Psoas muscle (tissue), 7 donors: ENCODE measurements at regions not wholly inside any gene's neighbourhood (a gene's known extent, or its start where the extent isn't known, plus 50 kb on each side); places are given as distances from the start of the nearest gene placed in this dataset.
"Not testable (repeated sequence)": the region's sequence is repeated elsewhere in the genome, so short reads cannot be mapped to it uniquely, and the experiment has no call there.

Experiments used
- ATAC-seq, 4 donors: fragments of 200-7000 bp; cut with Tn5 transposase; one replicate each; pipeline ENCODE4 v1.9.1; 2020; ENCODE audit warnings: moderate library complexity in 3 of 4, mild to moderate bottlenecking in 2 of 4
- DNase-seq, 2 donors: peaks; one replicate each; pipeline ENCODE4 v3.0.0-alpha.2; 2020
- H3K27ac ChIP-seq: fragments of 200-600 bp; one replicate; pipeline ENCODE4 v1.8.0; 2022
- H3K27me3 ChIP-seq, 3 donors: fragments of 200-600 bp in 1 of 3; one replicate each; pipeline versions ENCODE4 v1.6.1 to v1.8.0; 2013 to 2022; ENCODE audit warnings: low read length in 2 of 3, mild to moderate bottlenecking in 2 of 3, moderate library complexity in 1 of 3; ENCODE audit not compliant: insufficient read depth in 3 of 3
- H3K36me3 ChIP-seq, 2 donors: fragments of 200-600 bp in 1 of 2; one replicate each; pipeline versions ENCODE4 v1.6.1 to v1.8.0; 2013 to 2022; ENCODE audit warnings: low read depth in 1 of 2, mild to moderate bottlenecking in 1 of 2, moderate library complexity in 1 of 2; ENCODE audit not compliant: insufficient read depth in 1 of 2
- H3K4me1 ChIP-seq: fragments of 200-600 bp; one replicate; pipeline ENCODE4 v1.8.0; 2022
- H3K4me3 ChIP-seq: fragments of 200-600 bp; one replicate; pipeline ENCODE4 v1.8.0; 2022; ENCODE audit warnings: mild to moderate bottlenecking
- H3K9me3 ChIP-seq: fragments of 200-600 bp; one replicate; pipeline ENCODE4 v1.8.0; 2022
- WGBS, 3 donors: extraction: QIAGEN DNeasy Blood & Tissue Kit; methylation state at CpG; one replicate each; pipeline versions ENCODE4 v1.1.6 to v1.1.7; 2013; 5-methylcytosine and 5-hydroxymethylcytosine counted together
- intact Hi-C, 2 donors: fragments of 100-400 bp; cut with DNase I; formaldehyde crosslinking; loops; one replicate each; pipeline versions ENCODE4 v1.11.0 to v1.14.2; 2022
- TF ChIP-seq, protein P1 (sequence below): fragments of 200-600 bp; IDR thresholded peaks from one replicate; pipeline ENCODE4 v1.8.0; 2022; ENCODE audit warnings: antibody characterized with exemption
- donor health status: healthy with polysubstance abuse.
- donor health status: DM: no; HTN: no; CAD: no; lungs with moderate emphysema.
- donor health status: Bipolar disorder and iron deficiency.
- donor health status: healthy.
- donor health status: DM: yes; HTN: yes; CAD: no.
- donor health status: DM: no; HTN: no; CAD: no.
- donor health status: DM: yes; HTN: yes; CAD: no.

- Histone ChIP-seq H3K9me3 (no peaks in the 10 kb centered on the region), H3K27ac (no peak overlapping the region), H3K27me3 (peaks cover 0 to 14% (median 8%) of the 10 kb centered on the region in 3 donors), H3K4me1 (no peaks in the 10 kb centered on the region), H3K36me3 (no peaks in the 10 kb centered on the region), H3K4me3 (no peak overlapping the region)
- ATAC-seq (no peak), DNase-seq (no peak)
- TF ChIP-seq, protein P1, sequence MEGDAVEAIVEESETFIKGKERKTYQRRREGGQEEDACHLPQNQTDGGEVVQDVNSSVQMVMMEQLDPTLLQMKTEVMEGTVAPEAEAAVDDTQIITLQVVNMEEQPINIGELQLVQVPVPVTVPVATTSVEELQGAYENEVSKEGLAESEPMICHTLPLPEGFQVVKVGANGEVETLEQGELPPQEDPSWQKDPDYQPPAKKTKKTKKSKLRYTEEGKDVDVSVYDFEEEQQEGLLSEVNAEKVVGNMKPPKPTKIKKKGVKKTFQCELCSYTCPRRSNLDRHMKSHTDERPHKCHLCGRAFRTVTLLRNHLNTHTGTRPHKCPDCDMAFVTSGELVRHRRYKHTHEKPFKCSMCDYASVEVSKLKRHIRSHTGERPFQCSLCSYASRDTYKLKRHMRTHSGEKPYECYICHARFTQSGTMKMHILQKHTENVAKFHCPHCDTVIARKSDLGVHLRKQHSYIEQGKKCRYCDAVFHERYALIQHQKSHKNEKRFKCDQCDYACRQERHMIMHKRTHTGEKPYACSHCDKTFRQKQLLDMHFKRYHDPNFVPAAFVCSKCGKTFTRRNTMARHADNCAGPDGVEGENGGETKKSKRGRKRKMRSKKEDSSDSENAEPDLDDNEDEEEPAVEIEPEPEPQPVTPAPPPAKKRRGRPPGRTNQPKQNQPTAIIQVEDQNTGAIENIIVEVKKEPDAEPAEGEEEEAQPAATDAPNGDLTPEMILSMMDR = no peak
- intact Hi-C loops = no loop called here
- WGBS, 3 donors = 94 to 98% (median 95%) methylated on average over 2 of the region's 2 CpGs
Observed at GRCh38 chr10:121678631-121679174, 80.5 kb upstream of the FGFR2 start.

GRCh38 chr10:121677880-121678279 lies 79.6 kb upstream of the FGFR2 start:
- Histone ChIP-seq H3K27ac (no peak overlapping the region), H3K36me3 (no peaks in the 10 kb centered on the region), H3K4me3 (no peak overlapping the region), H3K4me1 (no peaks in the 10 kb centered on the region), H3K9me3 (no peaks in the 10 kb centered on the region), H3K27me3 (peaks cover 0 to 13% (median 8%) of the 10 kb centered on the region in 3 donors)
- TF ChIP-seq, protein P1 = no peak
- DNase-seq (no peak), ATAC-seq (no peak)
- intact Hi-C loops = no loop called here

DNA sequence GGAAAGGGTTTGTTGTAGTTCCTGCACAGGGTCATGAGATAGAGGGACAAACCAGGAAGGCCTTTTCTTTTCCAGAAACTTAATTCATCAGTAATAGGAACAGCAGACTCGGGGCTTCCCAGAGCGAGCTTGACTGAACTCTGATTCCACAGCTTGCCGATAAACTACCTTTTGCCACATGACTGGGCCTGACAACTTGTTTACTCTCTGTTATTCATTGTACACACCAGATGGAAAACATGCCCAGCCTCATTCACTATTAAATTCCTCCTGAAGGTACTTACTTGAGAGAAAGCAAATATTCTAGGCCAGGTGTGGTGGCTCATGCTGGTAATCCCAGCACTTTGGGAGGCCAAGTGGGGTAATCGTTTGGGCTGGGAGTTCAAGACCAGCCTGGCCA lies 77.1 kb upstream of the FGFR2 start:
- Histone ChIP-seq H3K27ac (no peak overlapping the region), H3K9me3 (no peaks in the 10 kb centered on the region), H3K4me1 (no peaks in the 10 kb centered on the region), H3K4me3 (no peak overlapping the region), H3K27me3 (peaks cover 0 to 6% (median 6%) of the 10 kb centered on the region in 3 donors), H3K36me3 (no peaks in the 10 kb centered on the region)
- no peak for DNase-seq
- ATAC-seq = no peak
- WGBS, 3 donors = 85 to 92% (median 90%) methylated on average over 4 of the region's 4 CpGs
- TF ChIP-seq, protein P1 = no peak
- intact Hi-C loops = no loop called here

DNA sequence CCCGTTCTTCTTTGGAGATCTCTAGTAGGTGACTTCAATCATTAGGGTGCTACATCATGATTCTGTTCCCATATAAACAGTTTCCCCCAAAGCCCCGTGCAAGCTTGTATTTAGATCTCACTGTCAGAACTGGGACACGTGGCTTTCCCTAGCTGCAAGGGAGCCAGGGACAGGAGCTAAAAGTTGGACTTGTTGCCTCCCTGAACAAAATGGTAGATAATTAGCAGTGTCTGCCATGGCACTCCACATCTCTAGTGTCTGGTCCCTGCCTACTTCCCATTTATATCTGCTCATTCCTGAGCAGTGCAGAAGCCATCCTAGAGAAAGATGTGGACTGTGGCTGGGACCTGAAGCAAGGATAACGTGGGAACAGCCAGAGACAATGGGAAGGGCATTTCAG lies 76.6 kb upstream of the FGFR2 start:
- DNase-seq (no peak), ATAC-seq (no peak)
- H3K9me3 ChIP-seq = no peaks in the 10 kb centered on the region
- no peaks in the 10 kb centered on the region for H3K36me3 ChIP-seq
- no peak overlapping the region for H3K27ac ChIP-seq
- H3K4me3 ChIP-seq = no peak overlapping the region
- H3K27me3 ChIP-seq = peaks cover 0 to 6% (median 6%) of the 10 kb centered on the region in 3 donors
- intact Hi-C loops = no loop called here
- TF ChIP-seq, protein P1 = no peak
- 71 to 80% (median 77%) methylated on average over 4 of the region's 4 CpGs for WGBS, 3 donors
- no peaks in the 10 kb centered on the region for H3K4me1 ChIP-seq

DNA sequence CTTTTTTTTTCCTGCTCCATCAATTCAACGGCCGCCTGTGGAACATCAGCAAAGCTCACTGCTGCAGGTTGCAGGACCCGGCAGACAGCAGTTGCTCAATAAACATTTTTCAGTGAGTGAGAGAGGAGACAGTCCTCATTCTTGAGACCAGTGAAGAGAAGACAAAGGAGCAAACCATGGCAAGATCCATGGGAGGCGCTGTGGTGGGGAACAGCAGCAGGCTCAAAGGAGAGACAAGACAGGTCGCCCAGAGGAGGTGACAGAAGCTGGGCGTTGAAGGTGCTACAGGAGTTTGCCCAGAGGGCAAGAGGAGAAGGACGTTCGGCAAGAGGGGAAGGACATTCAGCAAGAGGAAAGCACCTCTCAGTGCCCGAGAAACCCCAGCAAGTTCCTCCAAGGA lies 74.5 kb upstream of the FGFR2 start:
- H3K27me3 ChIP-seq = peaks cover 0 to 6% (median 5%) of the 10 kb centered on the region in 3 donors
- no peaks in the 10 kb centered on the region for H3K36me3 ChIP-seq
- no peak overlapping the region for H3K27ac ChIP-seq
- no peak overlapping the region for H3K4me3 ChIP-seq
- no peaks in the 10 kb centered on the region for H3K4me1 ChIP-seq
- no peak for ATAC-seq
- WGBS, 3 donors = 77 to 83% (median 81%) methylated on average over 9 of the region's 9 CpGs
- intact Hi-C loops = no loop called here
- H3K9me3 ChIP-seq = no peaks in the 10 kb centered on the region
- TF ChIP-seq, protein P1 = no peak
- DNase-seq = no peak

DNA sequence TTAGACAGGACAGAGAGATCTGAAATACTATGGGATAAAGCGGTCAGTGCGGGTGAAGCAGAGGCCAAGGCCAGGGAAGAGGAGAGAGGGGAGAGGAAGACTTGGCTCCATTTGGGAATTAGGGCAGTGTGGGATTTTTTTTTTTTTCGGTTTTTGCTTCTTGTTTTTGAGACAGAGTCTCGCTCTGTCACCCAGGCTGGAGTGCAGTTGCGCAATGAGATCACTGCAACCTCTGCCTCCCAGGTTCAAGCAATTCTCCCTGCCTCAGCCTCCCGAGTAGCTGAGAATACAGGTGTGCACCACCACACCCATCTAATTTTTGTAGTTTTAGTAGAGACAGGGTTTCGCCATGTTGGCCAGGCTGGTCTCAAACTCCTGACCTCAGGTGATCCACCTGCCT lies 71.6 kb upstream of the FGFR2 start:
- H3K27me3 ChIP-seq, intact Hi-C loops, ATAC-seq, H3K9me3 ChIP-seq, H3K36me3 ChIP-seq, H3K27ac ChIP-seq, H3K4me1 ChIP-seq, DNase-seq, H3K4me3 ChIP-seq: not testable (repeated sequence)
- WGBS, 3 donors = 93 to 95% (median 93%) methylated on average over 7 of the region's 7 CpGs
